ENCODE measurements at regions not wholly inside any gene's neighbourhood (a gene's known extent, or its start where the extent isn't known, plus 50 kb on each side); places are given as distances from the start of the nearest gene placed in this dataset.

DNA sequence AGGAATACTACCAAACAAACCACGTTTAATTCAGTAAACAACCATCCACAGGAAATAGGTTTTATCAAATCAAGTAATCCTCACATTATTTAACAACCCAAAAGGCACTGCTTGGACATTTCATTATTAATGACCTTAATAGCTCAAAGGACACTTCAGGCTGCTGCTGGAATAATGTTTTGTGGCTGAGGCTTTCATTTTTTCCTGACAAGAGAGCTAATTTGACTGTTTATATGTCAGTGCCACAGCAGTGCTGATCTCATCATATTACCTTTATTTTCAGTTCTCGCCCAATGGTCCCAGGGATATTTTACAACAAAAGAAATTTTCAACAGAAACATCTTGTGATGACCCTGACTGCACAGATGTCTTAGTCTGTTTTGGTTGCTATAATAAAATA lies 589.8 kb upstream of the GRAMD2B start:
- no peak overlapping the region for H3K27ac ChIP-seq (ENCODE audit: insufficient read depth, low read depth, low read length)
- intact Hi-C loops (cut with micrococcal nuclease): no loop called here
- no TSS peak for BruUV-seq (replicated peaks)
- ChIA-PET POLR2A (no interaction called here), CTCF (no interaction called here)
- dilution Hi-C loops (cut with MboI; ENCODE audit: extremely low pct_ligation_motif_present, low sequenced_read_pairs): no loop called here
- H3K4me1 ChIP-seq (ENCODE audit: control insufficient read depth, extremely low read depth, insufficient read depth, low read length): no peaks in the 10 kb centered on the region
- H4K20me1 ChIP-seq (replicated peaks; ENCODE audit: control insufficient read depth, extremely low read depth, insufficient read depth, low read length): no peaks in the 10 kb centered on the region
- H2AFZ ChIP-seq (ENCODE audit: low read depth, low read length): no peak overlapping the region
- no peaks in the 10 kb centered on the region for H3K27me3 ChIP-seq (ENCODE audit: control insufficient read depth in 2 of 2, insufficient read depth in 2 of 2, low read length in 2 of 2)
- no peak overlapping the region for H3K9ac ChIP-seq (replicated peaks; ENCODE audit: extremely low read depth, insufficient read depth, low read length)
- no peaks in the 10 kb centered on the region for H3K79me2 ChIP-seq (ENCODE audit: control insufficient read depth, insufficient read depth, low read length)
- FAIRE-seq: no peak
- no peaks in the 10 kb centered on the region for H3K36me3 ChIP-seq (ENCODE audit: control insufficient read depth in 2 of 2, extremely low read depth in 1 of 2, insufficient read depth in 2 of 2, low read length in 2 of 2)
- H3K9me1 ChIP-seq (replicated peaks; ENCODE audit: control insufficient read depth, extremely low read depth, insufficient read depth, low read length): no peaks in the 10 kb centered on the region
- DNase-seq (ENCODE audit: low read depth, low spot score): no peak
- H3K4me2 ChIP-seq (ENCODE audit: insufficient read depth, low read length): no peak overlapping the region
- H3K9me3 ChIP-seq (replicated peaks; ENCODE audit: control insufficient read depth, insufficient read depth, low read length): no peaks in the 10 kb centered on the region
- H3K4me3 ChIP-seq (replicated peaks in 1 of 3; ENCODE audit: insufficient read depth in 1 of 3, low read depth in 1 of 3, low read length in 3 of 3): no peak overlapping the region
- TF ChIP-seq EZH2 (IDR thresholded peaks at IDR 0.05; ENCODE audit: borderline replicate concordance, low read depth, low read length, severe bottlenecking): no peak
- no peak for TF ChIP-seq POLR2A (IDR thresholded peaks at IDR 0.05; ENCODE audit: low read depth, low read length)
- TF ChIP-seq, protein P1, sequence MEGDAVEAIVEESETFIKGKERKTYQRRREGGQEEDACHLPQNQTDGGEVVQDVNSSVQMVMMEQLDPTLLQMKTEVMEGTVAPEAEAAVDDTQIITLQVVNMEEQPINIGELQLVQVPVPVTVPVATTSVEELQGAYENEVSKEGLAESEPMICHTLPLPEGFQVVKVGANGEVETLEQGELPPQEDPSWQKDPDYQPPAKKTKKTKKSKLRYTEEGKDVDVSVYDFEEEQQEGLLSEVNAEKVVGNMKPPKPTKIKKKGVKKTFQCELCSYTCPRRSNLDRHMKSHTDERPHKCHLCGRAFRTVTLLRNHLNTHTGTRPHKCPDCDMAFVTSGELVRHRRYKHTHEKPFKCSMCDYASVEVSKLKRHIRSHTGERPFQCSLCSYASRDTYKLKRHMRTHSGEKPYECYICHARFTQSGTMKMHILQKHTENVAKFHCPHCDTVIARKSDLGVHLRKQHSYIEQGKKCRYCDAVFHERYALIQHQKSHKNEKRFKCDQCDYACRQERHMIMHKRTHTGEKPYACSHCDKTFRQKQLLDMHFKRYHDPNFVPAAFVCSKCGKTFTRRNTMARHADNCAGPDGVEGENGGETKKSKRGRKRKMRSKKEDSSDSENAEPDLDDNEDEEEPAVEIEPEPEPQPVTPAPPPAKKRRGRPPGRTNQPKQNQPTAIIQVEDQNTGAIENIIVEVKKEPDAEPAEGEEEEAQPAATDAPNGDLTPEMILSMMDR (IDR thresholded peaks at IDR 0.05; ENCODE audit: extremely low read depth in 1 of 2, insufficient read depth in 1 of 2, low read depth in 1 of 2, low read length in 2 of 2): no peak
- TF ChIP-seq, protein P2, sequence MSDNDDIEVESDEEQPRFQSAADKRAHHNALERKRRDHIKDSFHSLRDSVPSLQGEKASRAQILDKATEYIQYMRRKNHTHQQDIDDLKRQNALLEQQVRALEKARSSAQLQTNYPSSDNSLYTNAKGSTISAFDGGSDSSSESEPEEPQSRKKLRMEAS (IDR thresholded peaks at IDR 0.05; ENCODE audit: insufficient read depth, insufficient read length): no peak
- no peak for TF ChIP-seq FOS (IDR thresholded peaks at IDR 0.05; ENCODE audit: borderline replicate concordance, insufficient read depth, low read length)
- no peak for TF ChIP-seq GATA2 (IDR thresholded peaks at IDR 0.05; ENCODE audit: insufficient read depth, insufficient read length, low read depth, low read length)
- no peak for TF ChIP-seq MYC (IDR thresholded peaks at IDR 0.05; ENCODE audit: low read depth, low read length)
- TF ChIP-seq POLR2AphosphoS5 (IDR thresholded peaks at IDR 0.05; ENCODE audit: insufficient read depth, low read depth, low read length): no peak

Data from endothelial cell of umbilical vein (primary cell).